ENCODE measurements at regions not wholly inside any gene's neighbourhood (a gene's known extent, or its start where the extent isn't known, plus 50 kb on each side); places are given as distances from the start of the nearest gene placed in this dataset.

DNA sequence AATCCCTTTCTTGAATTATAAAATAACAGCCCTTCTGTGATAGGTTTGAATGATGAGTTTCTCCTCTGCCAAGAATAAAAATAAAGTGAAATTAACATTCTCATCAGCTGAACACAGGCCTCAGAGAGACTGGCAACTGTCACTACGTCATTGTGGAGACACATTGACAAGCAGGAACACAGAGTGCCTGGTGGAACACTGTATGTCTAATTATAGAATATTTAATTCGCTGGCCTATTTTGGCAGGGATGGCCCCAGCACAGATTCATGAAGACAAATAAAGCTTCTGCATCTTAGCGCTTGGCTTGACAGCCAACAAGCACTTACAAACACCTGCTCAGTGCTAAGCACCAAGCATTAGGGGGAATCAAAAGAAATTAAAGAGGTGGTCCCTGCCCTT lies 52.0 kb upstream of the SMYD2 start:
- TF ChIP-seq BHLHE40 (IDR thresholded peaks at IDR 0.05; ENCODE audit: borderline replicate concordance) (no peak), ARNT (IDR thresholded peaks at IDR 0.05) (no peak), TARDBP (IDR thresholded peaks at IDR 0.05) (no peak), HDGF (IDR thresholded peaks at IDR 0.05; ENCODE audit: borderline replicate concordance) (no peak), CTBP1 (IDR thresholded peaks at IDR 0.05; ENCODE audit: borderline replicate concordance) (no peak), LEF1 (IDR thresholded peaks at IDR 0.05; ENCODE audit: borderline replicate concordance) (no peak), SUZ12 (IDR thresholded peaks at IDR 0.05) (no peak), NFRKB (IDR thresholded peaks at IDR 0.05) (no peak), SP1 (IDR thresholded peaks at IDR 0.05) (no peak)
